HG03175 (cell line): ENCODE measurements at regions not wholly inside any gene's neighbourhood (a gene's known extent, or its start where the extent isn't known, plus 50 kb on each side); places are given as distances from the start of the nearest gene placed in this dataset.
"Not testable (repeated sequence)": the region's sequence is repeated elsewhere in the genome, so short reads cannot be mapped to it uniquely, and the experiment has no call there.

Experiments used
- ATAC-seq: cut with Tn5 transposase; IDR thresholded peaks from one replicate; pipeline ENCODE4 v1.9.1; 2021; ENCODE audit warnings: mild to moderate bottlenecking, moderate library complexity; ENCODE audit not compliant: unreplicated experiment

DNA sequence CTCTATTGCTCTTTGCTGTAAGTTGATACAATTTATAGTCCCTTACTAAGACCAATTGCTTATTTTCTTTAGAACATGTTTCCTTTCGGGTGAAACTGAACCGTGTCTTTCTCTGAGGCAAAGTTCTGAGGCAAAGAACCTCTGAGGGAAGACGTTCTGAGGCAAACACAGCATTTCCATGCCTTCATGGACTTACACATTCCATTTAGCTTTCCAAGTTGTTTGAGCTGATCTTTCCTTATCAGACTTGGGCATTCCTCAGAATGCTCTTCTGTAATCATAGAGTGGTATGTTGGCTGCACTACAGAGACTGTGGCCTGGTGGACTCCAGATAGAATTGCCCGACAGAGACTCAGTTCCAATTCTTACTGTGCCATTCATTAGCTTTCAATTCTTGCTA lies 579.1 kb downstream of the KCTD12 start:
- no peak for ATAC-seq

- ATAC-seq: no peak
These were observed 585.5 kb downstream of the KCTD12 start for GRCh38 chr13:76300688-76301087.

DNA sequence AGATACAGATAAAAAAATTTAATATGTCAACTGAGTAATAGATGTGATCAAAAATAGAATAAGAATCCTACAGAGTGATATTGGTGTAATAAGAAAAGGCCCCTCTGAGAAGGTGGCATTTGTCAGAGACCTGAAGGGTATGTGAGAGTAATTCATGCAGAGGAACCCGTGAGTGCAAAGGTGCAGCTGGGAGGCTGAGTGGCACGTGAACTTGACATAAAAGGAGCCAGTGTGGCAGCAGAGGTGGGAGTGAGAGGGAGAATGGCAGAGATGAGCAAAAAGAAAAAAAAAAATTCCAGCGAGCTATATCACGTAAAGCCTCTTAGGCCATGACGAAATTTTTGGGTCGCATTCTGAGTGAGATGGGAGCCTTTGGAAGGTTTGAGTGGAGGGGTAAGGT lies 588.9 kb downstream of the KCTD12 start:
- no peak for ATAC-seq

GRCh38 chr13:76296751-76297150 lies 589.5 kb downstream of the KCTD12 start:
- ATAC-seq: no peak

DNA sequence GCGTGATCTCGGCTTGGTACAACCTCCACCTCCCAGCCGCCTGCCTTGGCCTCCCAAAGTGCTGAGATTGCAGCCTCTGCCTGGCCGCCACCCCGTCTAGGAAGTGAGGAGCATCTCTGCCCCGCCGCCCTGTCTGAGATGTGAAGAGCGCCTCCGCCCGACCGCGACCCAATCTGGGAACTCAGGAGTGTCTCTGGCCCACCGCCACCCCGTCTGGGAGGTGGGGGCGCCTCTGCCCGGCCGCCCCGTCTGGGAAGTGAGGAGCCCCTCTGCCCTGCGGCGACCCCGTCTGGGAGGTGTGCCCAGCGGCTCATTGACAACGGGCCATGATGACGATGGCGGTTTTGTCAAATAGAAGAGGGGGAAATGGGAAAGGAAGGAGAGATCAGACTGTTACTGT lies 591.2 kb downstream of the KCTD12 start:
- ATAC-seq: not testable (repeated sequence)

DNA sequence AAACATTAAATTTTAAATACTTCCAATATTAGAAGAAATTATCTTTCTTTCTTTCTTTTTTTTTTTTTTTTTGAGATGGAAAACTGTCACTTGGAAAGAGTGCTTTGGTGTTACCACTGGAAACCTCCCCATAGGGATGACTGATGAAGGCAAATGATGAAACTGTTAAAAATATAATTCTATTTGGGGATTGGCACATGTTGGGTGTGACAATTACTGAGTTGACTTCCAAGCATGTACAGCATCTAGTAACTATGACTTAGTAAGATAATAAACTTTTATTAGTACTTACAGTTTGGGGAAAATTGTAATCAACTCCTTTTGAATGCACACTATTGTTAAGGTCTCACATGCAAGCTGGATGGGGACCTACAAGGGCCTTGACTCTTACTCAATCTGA lies 592.5 kb downstream of the KCTD12 start:
- ATAC-seq: no peak

DNA sequence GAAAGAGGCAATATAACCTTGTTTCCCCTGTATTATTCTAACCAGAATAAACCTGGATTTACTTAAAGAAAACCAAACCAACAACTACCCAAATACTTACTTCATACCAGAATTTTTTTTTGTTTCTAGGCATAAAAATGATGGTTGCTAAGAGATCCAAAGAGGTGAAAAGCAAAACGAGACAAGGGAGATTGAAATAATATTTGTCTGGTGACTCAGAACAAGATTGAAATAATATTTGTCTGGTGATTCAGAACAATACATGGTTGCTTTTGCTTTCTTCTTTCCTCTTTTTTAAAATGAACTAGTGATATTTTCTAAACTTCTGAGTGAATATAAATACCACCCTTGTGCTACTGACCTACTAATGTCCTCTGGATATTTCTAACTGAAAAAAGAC lies 592.9 kb downstream of the KCTD12 start:
- no peak for ATAC-seq

- ATAC-seq: no peak
These were observed 593.5 kb downstream of the KCTD12 start for GRCh38 chr13:76292726-76293125.

- no peak for ATAC-seq
These were observed 594.2 kb downstream of the KCTD12 start for GRCh38 chr13:76292031-76292430.

GRCh38 chr13:76289558-76289957 lies 596.6 kb downstream of the KCTD12 start:
- no peak for ATAC-seq

DNA sequence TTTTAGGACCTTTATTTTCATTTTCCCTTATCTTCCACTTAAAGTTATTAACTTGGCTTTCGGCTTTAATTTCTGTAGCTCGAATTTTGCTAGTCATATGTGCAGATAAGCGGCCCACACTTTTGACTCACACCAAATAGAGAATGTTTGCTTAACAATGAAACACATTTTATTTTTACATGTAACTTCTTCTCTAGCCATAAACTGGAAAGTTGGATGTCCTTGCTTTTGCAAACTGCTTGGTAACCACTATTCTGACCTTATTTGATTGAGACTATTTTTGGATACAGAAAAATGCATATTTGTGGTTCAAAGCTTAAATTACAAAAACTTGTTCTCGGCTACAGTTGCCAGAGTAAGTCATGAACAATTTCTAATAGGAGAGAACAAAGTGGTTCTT lies 600.0 kb downstream of the KCTD12 start:
- no peak for ATAC-seq

GRCh38 chr13:76285463-76285862 lies 600.7 kb downstream of the KCTD12 start:
- ATAC-seq: no peak

- ATAC-seq: not testable (repeated sequence)
These were observed 606.4 kb downstream of the KCTD12 start for GRCh38 chr13:76279766-76280165.

- no peak for ATAC-seq
These were observed 614.4 kb downstream of the KCTD12 start for GRCh38 chr13:76271728-76272232.

GRCh38 chr13:76268307-76268706 lies 617.9 kb downstream of the KCTD12 start:
- not testable (repeated sequence) for ATAC-seq

DNA sequence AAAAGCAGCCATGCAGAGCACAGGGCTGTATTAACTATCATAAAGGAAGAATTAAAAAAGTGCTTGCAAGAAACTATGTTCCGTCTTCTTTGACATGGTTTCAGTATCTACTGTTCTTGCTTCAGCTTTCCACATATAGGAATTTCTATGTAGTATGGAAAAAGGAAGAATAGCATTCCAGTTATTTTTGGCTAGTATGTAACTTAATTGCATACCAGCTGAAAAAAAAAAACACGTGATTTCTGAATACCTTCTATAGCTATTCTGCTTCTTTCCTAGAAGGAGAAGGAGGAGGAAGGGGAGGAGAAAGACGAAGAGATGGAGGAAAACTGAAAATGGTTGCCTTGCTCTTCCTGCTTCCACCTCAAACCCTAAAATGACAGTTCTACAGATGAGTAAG lies 619.0 kb downstream of the KCTD12 start:
- no peak for ATAC-seq

GRCh38 chr13:76266561-76266960 lies 619.6 kb downstream of the KCTD12 start:
- ATAC-seq: no peak

DNA sequence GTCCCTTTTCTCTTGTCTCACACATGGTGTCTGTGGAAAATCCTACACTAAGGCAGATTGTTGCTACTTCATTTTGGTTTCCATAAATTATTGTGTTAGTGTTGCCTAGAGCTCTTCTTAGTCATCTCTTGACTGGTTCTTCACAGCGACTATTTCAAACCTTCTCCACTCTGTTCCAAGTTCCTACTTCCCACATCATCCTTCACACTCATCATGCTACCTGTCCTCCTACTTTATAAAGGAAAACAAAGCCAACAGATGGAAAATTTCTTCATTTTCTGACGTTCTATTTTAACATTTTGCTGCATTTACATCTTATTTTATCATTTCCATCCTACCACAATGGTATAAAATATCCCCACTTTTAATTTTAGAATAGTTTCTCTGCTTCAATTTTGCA lies 614.1 kb downstream of the LMO7 start:
- no peak for ATAC-seq

DNA sequence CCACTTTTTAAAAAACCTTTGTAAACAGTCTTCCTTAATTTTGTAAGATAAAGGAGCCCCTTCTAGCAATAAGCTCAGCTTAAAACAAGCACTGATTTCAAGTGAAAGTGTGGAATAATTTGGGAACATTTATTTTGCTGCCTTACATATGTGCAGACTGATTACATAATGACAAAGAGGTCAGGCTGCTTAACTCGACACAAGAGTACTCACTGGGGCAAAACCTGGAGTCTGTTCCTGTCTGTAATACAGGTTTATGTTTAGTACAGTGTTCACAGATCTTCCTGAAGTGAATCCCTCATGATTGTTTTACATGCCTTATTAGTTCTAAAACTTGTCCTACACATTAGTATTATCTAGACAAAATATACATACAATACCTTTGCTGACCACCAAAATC lies 609.8 kb downstream of the LMO7 start:
- ATAC-seq: no peak

- ATAC-seq: no peak
These were observed 609.1 kb downstream of the LMO7 start for GRCh38 chr13:76245211-76245610.

DNA sequence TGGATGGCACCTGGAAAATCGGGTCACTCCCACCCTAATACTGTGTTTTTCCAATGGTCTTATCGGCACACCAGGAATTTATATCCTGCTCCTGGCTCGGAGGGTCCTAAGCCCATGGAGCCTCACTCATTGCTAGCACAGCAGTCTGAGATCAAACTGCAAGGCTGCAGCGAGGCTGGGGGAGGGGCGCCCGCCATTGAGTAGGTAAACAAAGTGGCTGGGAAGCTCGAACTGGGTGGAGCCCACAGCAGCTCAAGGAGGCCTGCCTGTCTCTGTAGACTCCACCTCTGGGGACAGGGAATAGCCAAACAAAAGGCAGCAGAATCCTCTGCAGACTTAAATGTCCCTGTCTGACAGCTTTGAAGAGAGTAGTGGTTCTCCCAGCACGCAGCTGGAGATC lies 607.0 kb downstream of the LMO7 start:
- not testable (repeated sequence) for ATAC-seq

- ATAC-seq: no peak
These were observed 603.0 kb downstream of the LMO7 start for GRCh38 chr13:76239031-76239680.

DNA sequence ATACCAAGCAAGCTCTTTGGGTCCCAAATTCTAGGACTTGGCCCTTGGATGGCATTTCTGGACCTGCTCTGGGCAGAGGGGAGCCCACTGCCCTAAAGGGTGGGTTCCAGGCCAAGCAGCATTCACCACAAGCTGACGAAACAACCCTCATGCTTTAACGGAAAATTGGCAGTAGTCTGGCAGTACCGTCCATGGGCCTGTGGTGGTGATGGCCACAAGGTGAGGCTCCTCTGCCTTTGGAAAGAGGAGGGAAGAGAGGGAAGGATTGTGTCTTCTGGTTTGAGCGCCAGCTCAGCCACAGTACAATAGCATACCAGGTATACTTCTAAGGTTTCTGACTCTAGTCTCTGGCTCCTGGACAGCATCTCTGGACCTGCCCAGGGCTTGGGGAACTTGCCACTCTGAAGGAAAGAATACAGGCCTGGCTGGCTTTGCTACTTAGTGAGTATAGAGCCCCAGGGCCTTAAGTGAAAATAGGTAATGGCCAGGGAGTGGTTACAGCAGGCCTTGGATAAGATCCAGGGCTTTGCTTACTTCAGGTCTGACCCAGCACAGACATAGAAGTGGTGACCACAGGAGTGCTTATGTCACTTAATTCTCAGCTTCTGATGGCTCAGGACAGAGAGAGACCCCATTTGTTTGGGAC lies 595.5 kb downstream of the LMO7 start:
- ATAC-seq: no peak
